ENCODE measurements at regions not wholly inside any gene's neighbourhood (a gene's known extent, or its start where the extent isn't known, plus 50 kb on each side); places are given as distances from the start of the nearest gene placed in this dataset.

GRCh38 chr5:18438126-18438525, 803.9 kb downstream of the TAF11L14 start (continued):
- TF ChIP-seq KIAA2018 (CRISPR knock-in tag; IDR thresholded peaks at IDR 0.05; ENCODE audit: borderline replicate concordance) (no peak), FOXK2 (IDR thresholded peaks at IDR 0.05) (no peak), TOE1 (CRISPR knock-in tag; IDR thresholded peaks at IDR 0.05) (no peak), SRF (IDR thresholded peaks at IDR 0.05; ENCODE audit: low read depth, low read length) (no peak)

DNA sequence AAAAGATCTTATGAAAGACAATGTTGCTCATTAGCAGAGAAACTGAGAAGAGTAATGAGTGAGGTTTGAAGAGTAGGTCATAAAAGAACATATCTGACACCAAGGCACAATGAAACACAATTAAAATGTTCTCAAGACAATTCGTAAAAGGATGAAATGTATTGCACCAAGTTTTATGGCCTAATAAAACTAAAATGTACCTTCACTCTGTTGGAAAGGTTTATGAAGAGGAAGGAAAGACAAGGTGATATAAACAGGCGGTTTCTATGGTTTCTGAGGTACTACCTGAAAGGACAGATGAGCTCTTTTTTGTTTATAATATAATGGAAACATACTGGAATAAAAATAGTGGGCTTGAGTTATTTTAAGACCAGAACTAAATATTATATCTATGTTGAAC, 821.3 kb downstream of the TAF11L14 start:
- no TSS peak for BruUV-seq (replicated peaks)
- no peak for FAIRE-seq
- CTCF ChIA-PET (ENCODE audit: low intra/inter-chr PET ratio, low total read pairs): no interaction called here
- no peak for TF ChIP-seq ERF (CRISPR knock-in tag; IDR thresholded peaks at IDR 0.05)
- no peak for TF ChIP-seq ZSCAN20 (CRISPR knock-in tag; IDR thresholded peaks at IDR 0.05; ENCODE audit: borderline replicate concordance)
- TF ChIP-seq WIZ (CRISPR knock-in tag; IDR thresholded peaks at IDR 0.05): no peak
- no peak for TF ChIP-seq ZBTB21 (CRISPR knock-in tag; IDR thresholded peaks at IDR 0.05)
- TF ChIP-seq, protein P1, sequence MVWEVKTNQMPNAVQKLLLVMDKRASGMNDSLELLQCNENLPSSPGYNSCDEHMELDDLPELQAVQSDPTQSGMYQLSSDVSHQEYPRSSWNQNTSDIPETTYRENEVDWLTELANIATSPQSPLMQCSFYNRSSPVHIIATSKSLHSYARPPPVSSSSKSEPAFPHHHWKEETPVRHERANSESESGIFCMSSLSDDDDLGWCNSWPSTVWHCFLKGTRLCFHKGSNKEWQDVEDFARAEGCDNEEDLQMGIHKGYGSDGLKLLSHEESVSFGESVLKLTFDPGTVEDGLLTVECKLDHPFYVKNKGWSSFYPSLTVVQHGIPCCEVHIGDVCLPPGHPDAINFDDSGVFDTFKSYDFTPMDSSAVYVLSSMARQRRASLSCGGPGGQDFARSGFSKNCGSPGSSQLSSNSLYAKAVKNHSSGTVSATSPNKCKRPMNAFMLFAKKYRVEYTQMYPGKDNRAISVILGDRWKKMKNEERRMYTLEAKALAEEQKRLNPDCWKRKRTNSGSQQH (CRISPR knock-in tag; IDR thresholded peaks at IDR 0.05; ENCODE audit: low read depth): no peak
- TF ChIP-seq ZNF441 (CRISPR knock-in tag; IDR thresholded peaks at IDR 0.05; ENCODE audit: borderline replicate concordance): no peak
- no peak for TF ChIP-seq SIX1 (CRISPR knock-in tag; IDR thresholded peaks at IDR 0.05; ENCODE audit: borderline replicate concordance)
- TF ChIP-seq, protein P2, sequence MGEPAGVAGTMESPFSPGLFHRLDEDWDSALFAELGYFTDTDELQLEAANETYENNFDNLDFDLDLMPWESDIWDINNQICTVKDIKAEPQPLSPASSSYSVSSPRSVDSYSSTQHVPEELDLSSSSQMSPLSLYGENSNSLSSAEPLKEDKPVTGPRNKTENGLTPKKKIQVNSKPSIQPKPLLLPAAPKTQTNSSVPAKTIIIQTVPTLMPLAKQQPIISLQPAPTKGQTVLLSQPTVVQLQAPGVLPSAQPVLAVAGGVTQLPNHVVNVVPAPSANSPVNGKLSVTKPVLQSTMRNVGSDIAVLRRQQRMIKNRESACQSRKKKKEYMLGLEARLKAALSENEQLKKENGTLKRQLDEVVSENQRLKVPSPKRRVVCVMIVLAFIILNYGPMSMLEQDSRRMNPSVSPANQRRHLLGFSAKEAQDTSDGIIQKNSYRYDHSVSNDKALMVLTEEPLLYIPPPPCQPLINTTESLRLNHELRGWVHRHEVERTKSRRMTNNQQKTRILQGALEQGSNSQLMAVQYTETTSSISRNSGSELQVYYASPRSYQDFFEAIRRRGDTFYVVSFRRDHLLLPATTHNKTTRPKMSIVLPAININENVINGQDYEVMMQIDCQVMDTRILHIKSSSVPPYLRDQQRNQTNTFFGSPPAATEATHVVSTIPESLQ (CRISPR knock-in tag; conservative IDR thresholded peaks at IDR 0.05): no peak
- no peak for TF ChIP-seq SMARCE1 (IDR thresholded peaks at IDR 0.05; ENCODE audit: borderline replicate concordance)
- TF ChIP-seq MXD3 (CRISPR knock-in tag; IDR thresholded peaks at IDR 0.05): no peak

More for the DNA sequence above, 821.3 kb downstream of the TAF11L14 start:
- Histone ChIP-seq H3K9me3 (ENCODE audit: low read length) (peaks cover 17% of the 10 kb centered on the region), H3K27ac (ENCODE audit: extremely low read length, insufficient read depth, low read length) (no peak overlapping the region), H3K79me2 (ENCODE audit: insufficient read depth, low read length) (no peaks in the 10 kb centered on the region), H3K27me3 (ENCODE audit: control insufficient read depth in 1 of 2, insufficient read depth in 2 of 2, low read length in 2 of 2) (no peaks in the 10 kb centered on the region), H3K36me3 (replicated peaks in 1 of 2; ENCODE audit: control insufficient read depth in 1 of 2, insufficient read depth in 2 of 2, low read length in 2 of 2) (no peaks in the 10 kb centered on the region), H4K20me1 (ENCODE audit: insufficient read depth, low read length) (no peaks in the 10 kb centered on the region), H3K4me3 (replicated peaks in 1 of 3; ENCODE audit: insufficient read depth in 1 of 3, low read depth in 2 of 3, low read length in 3 of 3) (no peak overlapping the region), H3K9ac (ENCODE audit: insufficient read depth, low read depth, low read length) (no peak overlapping the region), H3K4me2 (ENCODE audit: low read depth, low read length) (no peak overlapping the region), H3K4me1 (ENCODE audit: insufficient read depth, low read length) (no peaks in the 10 kb centered on the region), H2AFZ (ENCODE audit: low read length) (no peak overlapping the region)
- in situ Hi-C loops (cut with HindIII; ENCODE audit: extremely low pct_ligation_motif_present, low pct_unique_long_range_greater_than_20kb) (no loop called here), intact Hi-C loops (cut with micrococcal nuclease; ENCODE audit: unreplicated experiment) (no loop called here)
- WGBS (ENCODE audit: low lambda C conversion rate): 0% methylated on average over 2 of the region's 2 CpGs
- no peak for DNase-seq (ENCODE audit: low spot score)
- POLR2A ChIA-PET: no interaction called here
- no peak for ATAC-seq

All from HepG2 (cell line).